ENCODE measurements at regions not wholly inside any gene's neighbourhood (a gene's known extent, or its start where the extent isn't known, plus 50 kb on each side); places are given as distances from the start of the nearest gene placed in this dataset.
A peak's percentile ranks its signal among the peaks of the same experiment; 100 is the strongest.

- TF ChIP-seq, protein P1, sequence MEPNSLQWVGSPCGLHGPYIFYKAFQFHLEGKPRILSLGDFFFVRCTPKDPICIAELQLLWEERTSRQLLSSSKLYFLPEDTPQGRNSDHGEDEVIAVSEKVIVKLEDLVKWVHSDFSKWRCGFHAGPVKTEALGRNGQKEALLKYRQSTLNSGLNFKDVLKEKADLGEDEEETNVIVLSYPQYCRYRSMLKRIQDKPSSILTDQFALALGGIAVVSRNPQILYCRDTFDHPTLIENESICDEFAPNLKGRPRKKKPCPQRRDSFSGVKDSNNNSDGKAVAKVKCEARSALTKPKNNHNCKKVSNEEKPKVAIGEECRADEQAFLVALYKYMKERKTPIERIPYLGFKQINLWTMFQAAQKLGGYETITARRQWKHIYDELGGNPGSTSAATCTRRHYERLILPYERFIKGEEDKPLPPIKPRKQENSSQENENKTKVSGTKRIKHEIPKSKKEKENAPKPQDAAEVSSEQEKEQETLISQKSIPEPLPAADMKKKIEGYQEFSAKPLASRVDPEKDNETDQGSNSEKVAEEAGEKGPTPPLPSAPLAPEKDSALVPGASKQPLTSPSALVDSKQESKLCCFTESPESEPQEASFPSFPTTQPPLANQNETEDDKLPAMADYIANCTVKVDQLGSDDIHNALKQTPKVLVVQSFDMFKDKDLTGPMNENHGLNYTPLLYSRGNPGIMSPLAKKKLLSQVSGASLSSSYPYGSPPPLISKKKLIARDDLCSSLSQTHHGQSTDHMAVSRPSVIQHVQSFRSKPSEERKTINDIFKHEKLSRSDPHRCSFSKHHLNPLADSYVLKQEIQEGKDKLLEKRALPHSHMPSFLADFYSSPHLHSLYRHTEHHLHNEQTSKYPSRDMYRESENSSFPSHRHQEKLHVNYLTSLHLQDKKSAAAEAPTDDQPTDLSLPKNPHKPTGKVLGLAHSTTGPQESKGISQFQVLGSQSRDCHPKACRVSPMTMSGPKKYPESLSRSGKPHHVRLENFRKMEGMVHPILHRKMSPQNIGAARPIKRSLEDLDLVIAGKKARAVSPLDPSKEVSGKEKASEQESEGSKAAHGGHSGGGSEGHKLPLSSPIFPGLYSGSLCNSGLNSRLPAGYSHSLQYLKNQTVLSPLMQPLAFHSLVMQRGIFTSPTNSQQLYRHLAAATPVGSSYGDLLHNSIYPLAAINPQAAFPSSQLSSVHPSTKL (CRISPR knock-in tag; IDR thresholded peaks at IDR 0.05): peak; percentile 51; the same call in 1 of the 2 replicates
- peak; percentile 38; the same call in 1 of the 2 replicates for TF ChIP-seq GABPB1 (CRISPR knock-in tag; IDR thresholded peaks at IDR 0.05)
- 0 out of 2 replicates have a peak, but pooled peaks have one; percentile 27 for TF ChIP-seq ERF (CRISPR knock-in tag; IDR thresholded peaks at IDR 0.05)
- TF ChIP-seq RXRB (CRISPR knock-in tag; IDR thresholded peaks at IDR 0.05; ENCODE audit: borderline replicate concordance): peak; percentile 31; the same call in 1 of the 2 replicates
- TF ChIP-seq ZNF761 (CRISPR knock-in tag; conservative IDR thresholded peaks at IDR 0.05): no peak
- peak; percentile 39; the same call in 1 of the 2 replicates for TF ChIP-seq RARA (CRISPR knock-in tag; IDR thresholded peaks at IDR 0.05)
- no peak for TF ChIP-seq SRY (CRISPR knock-in tag; IDR thresholded peaks at IDR 0.05)
- TF ChIP-seq, protein P2, sequence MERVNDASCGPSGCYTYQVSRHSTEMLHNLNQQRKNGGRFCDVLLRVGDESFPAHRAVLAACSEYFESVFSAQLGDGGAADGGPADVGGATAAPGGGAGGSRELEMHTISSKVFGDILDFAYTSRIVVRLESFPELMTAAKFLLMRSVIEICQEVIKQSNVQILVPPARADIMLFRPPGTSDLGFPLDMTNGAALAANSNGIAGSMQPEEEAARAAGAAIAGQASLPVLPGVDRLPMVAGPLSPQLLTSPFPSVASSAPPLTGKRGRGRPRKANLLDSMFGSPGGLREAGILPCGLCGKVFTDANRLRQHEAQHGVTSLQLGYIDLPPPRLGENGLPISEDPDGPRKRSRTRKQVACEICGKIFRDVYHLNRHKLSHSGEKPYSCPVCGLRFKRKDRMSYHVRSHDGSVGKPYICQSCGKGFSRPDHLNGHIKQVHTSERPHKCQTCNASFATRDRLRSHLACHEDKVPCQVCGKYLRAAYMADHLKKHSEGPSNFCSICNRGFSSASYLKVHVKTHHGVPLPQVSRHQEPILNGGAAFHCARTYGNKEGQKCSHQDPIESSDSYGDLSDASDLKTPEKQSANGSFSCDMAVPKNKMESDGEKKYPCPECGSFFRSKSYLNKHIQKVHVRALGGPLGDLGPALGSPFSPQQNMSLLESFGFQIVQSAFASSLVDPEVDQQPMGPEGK (CRISPR knock-in tag; IDR thresholded peaks at IDR 0.05): peak; percentile 82
- peak; percentile 83 for TF ChIP-seq HNRNPL (IDR thresholded peaks at IDR 0.05; ENCODE audit: low read depth, low read length)
- TF ChIP-seq SAP130 (CRISPR knock-in tag; IDR thresholded peaks at IDR 0.05; ENCODE audit: low read depth): 0 out of 2 replicates have a peak, but pooled peaks have one; percentile 23
- TF ChIP-seq ZBTB7A (CRISPR knock-in tag; IDR thresholded peaks at IDR 0.05): no peak
- peak; percentile 76 for TF ChIP-seq FOSL2 (CRISPR knock-in tag; IDR thresholded peaks at IDR 0.05)
- TF ChIP-seq HMG20A (CRISPR knock-in tag; IDR thresholded peaks at IDR 0.05; ENCODE audit: borderline replicate concordance): no peak; the same call in 1 of the 2 replicates
- no peak for TF ChIP-seq FOXP1 (IDR thresholded peaks at IDR 0.05)
- TF ChIP-seq FOXP1 (CRISPR knock-in tag; IDR thresholded peaks at IDR 0.05): peak; percentile 34; the same call in 1 of the 2 replicates
- peak; percentile 17; the same call in 1 of the 2 replicates for TF ChIP-seq SOX5 (CRISPR knock-in tag; IDR thresholded peaks at IDR 0.05; ENCODE audit: borderline replicate concordance)
- TF ChIP-seq ZMYM2 (CRISPR knock-in tag; IDR thresholded peaks at IDR 0.05): no peak
- TF ChIP-seq EP300 (IDR thresholded peaks at IDR 0.05; ENCODE audit: low read depth in 2 of 2, low read length in 2 of 2): peak in 1 of 2 experiments; percentile 15; a peak in 1 of 4 replicates
- 0 out of 2 replicates have a peak, but pooled peaks have one; percentile 28 for TF ChIP-seq EP300 (CRISPR knock-in tag; IDR thresholded peaks at IDR 0.05; ENCODE audit: borderline replicate concordance)
- TF ChIP-seq AGO1 (IDR thresholded peaks at IDR 0.05; ENCODE audit: low read depth, low read length, poor library complexity, severe bottlenecking): no peak
- TF ChIP-seq, protein P3, sequence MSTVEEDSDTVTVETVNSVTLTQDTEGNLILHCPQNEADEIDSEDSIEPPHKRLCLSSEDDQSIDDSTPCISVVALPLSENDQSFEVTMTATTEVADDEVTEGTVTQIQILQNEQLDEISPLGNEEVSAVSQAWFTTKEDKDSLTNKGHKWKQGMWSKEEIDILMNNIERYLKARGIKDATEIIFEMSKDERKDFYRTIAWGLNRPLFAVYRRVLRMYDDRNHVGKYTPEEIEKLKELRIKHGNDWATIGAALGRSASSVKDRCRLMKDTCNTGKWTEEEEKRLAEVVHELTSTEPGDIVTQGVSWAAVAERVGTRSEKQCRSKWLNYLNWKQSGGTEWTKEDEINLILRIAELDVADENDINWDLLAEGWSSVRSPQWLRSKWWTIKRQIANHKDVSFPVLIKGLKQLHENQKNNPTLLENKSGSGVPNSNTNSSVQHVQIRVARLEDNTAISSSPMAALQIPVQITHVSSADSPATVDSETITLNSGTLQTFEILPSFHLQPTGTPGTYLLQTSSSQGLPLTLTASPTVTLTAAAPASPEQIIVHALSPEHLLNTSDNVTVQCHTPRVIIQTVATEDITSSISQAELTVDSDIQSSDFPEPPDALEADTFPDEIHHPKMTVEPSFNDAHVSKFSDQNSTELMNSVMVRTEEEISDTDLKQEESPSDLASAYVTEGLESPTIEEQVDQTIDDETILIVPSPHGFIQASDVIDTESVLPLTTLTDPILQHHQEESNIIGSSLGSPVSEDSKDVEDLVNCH (CRISPR knock-in tag; IDR thresholded peaks at IDR 0.05): no peak
- TF ChIP-seq THAP8 (CRISPR knock-in tag; IDR thresholded peaks at IDR 0.05; ENCODE audit: borderline replicate concordance): no peak
Observed at GRCh38 chr3:128549283-128550112, 56.5 kb upstream of the GATA2 start (continued).
